OCI-LY1 (cell line): ENCODE measurements at regions not wholly inside any gene's neighbourhood (a gene's known extent, or its start where the extent isn't known, plus 50 kb on each side); places are given as distances from the start of the nearest gene placed in this dataset.

ENCODE experiments used
- H2AFZ ChIP-seq: fragments of 200-600 bp; sonication (generic), shearing (Covaris generic); 2 replicates; pipeline ENCODE4 v1.6.0; 2014; ENCODE audit warnings: antibody characterized with exemption, mild to moderate bottlenecking, low read length
- H3F3A ChIP-seq: fragments of 200-600 bp; sonication (generic), shearing (Covaris generic); 2 replicates; pipeline ENCODE4 v1.6.0; 2014; ENCODE audit warnings: mild to moderate bottlenecking, antibody characterized with exemption, low read length, moderate library complexity; ENCODE audit not compliant: insufficient read depth
- H3K27ac ChIP-seq: fragments of 200-600 bp; sonication (generic); 2 replicates; pipeline ENCODE4 v1.5.1; 2014; ENCODE audit warnings: low read length, mixed run types, mild to moderate bottlenecking, low read depth; ENCODE audit not compliant: poor library complexity, severe bottlenecking
- H3K27me3 ChIP-seq: fragments of 200-600 bp; sonication (generic); 2 replicates; pipeline ENCODE4 v1.6.0; 2014; ENCODE audit warnings: antibody characterized with exemption, mild to moderate bottlenecking, low read length, moderate library complexity; ENCODE audit not compliant: insufficient read depth
- H3K36me3 ChIP-seq: fragments of 200-600 bp; sonication (generic); 2 replicates; pipeline ENCODE4 v1.6.1; 2014; ENCODE audit warnings: mild to moderate bottlenecking, antibody characterized with exemption, low read length, moderate library complexity, mixed read lengths; ENCODE audit not compliant: insufficient read depth
- H3K4me1 ChIP-seq: fragments of 200-600 bp; sonication (generic); 2 replicates; pipeline ENCODE4 v1.5.1; 2014; ENCODE audit warnings: mild to moderate bottlenecking, low read length, moderate library complexity; ENCODE audit not compliant: insufficient read depth, severe bottlenecking
- H3K4me2 ChIP-seq: fragments of 200-600 bp; sonication (generic), shearing (Covaris generic); 2 replicates; pipeline ENCODE4 v1.6.1; 2014; ENCODE audit warnings: low read length
- H3K4me3 ChIP-seq: fragments of 200-600 bp; sonication (generic); 2 replicates; pipeline ENCODE4 v1.5.1; 2014; ENCODE audit warnings: low read length, low read depth, mild to moderate bottlenecking, mixed read lengths; ENCODE audit not compliant: poor library complexity, severe bottlenecking
- H3K79me2 ChIP-seq: fragments of 200-600 bp; shearing (Covaris generic); 2 replicates; pipeline ENCODE4 v1.6.1; 2016; ENCODE audit warnings: mixed run types, low read length, mixed read lengths; ENCODE audit not compliant: insufficient read depth
- H3K9ac ChIP-seq: fragments of 200-600 bp; sonication (generic), shearing (Covaris generic); 2 replicates; pipeline ENCODE4 v1.6.1; 2014; ENCODE audit warnings: mild to moderate bottlenecking, low read length, mixed read lengths
- H3K9me2 ChIP-seq: fragments of 200-600 bp; sonication (generic), shearing (Covaris generic); 2 replicates; pipeline ENCODE4 v1.6.1; 2014; ENCODE audit warnings: low read depth, mild to moderate bottlenecking, low read length, mixed read lengths
- H3K9me3 ChIP-seq: fragments of 200-600 bp; shearing (Covaris generic); 2 replicates; pipeline ENCODE4 v1.6.1; 2014; ENCODE audit warnings: low read length, mixed read lengths
- H4K20me1 ChIP-seq: fragments of 200-600 bp; sonication (generic), shearing (Covaris generic); 2 replicates; pipeline ENCODE4 v1.6.0; 2016; ENCODE audit warnings: mild to moderate bottlenecking, low read length; ENCODE audit not compliant: insufficient read depth
- EZH2 ChIP-seq: fragments of 200-600 bp; sonication (generic), shearing (Covaris generic); IDR thresholded peaks from 2 replicates; pipeline ENCODE4 v1.8.0; 2017; ENCODE audit warnings: borderline replicate concordance, mixed run types, mild to moderate bottlenecking, antibody characterized with exemption, low read length, moderate library complexity, mixed read lengths
- TF ChIP-seq, protein P1 (sequence below): fragments of 200-600 bp; sonication (generic), shearing (Covaris generic); IDR thresholded peaks from 2 replicates; pipeline ENCODE4 v1.5.1; 2017; ENCODE audit warnings: mild to moderate bottlenecking, antibody characterized with exemption, low read length, moderate library complexity, mixed read lengths

DNA sequence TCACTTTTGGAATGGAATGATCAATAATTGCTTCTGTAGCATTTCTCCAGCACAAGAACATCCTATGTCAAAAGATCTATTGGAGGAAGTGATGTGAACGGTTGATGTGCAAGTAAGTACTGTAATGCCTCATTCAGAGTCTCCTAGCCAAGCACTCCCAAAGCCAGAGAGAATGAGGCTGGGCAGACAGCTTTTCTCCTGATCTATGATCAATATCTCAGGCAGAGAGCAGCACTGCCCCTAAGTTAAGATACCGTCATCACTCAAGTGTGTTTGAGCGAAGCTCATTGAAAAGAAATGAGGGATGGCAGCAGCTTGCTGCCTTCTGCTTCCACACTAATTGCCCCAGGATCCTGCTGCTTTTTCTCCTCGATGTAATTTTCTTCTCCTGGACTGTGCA is 324.1 kb upstream of the GRAMD2B start:
- Histone ChIP-seq H3K27ac (no peak overlapping the region), H3K4me1 (no peaks in the 10 kb centered on the region), H3F3A (no peaks in the 10 kb centered on the region), H3K27me3 (no peaks in the 10 kb centered on the region), H3K79me2 (no peaks in the 10 kb centered on the region), H4K20me1 (no peaks in the 10 kb centered on the region), H3K4me2 (no peak overlapping the region), H3K9me2 (no peaks in the 10 kb centered on the region), H2AFZ (no peak overlapping the region), H3K9me3 (no peaks in the 10 kb centered on the region), H3K4me3 (no peak overlapping the region), H3K36me3 (no peaks in the 10 kb centered on the region), H3K9ac (no peak overlapping the region)
- TF ChIP-seq EZH2: no peak
- TF ChIP-seq, protein P1, sequence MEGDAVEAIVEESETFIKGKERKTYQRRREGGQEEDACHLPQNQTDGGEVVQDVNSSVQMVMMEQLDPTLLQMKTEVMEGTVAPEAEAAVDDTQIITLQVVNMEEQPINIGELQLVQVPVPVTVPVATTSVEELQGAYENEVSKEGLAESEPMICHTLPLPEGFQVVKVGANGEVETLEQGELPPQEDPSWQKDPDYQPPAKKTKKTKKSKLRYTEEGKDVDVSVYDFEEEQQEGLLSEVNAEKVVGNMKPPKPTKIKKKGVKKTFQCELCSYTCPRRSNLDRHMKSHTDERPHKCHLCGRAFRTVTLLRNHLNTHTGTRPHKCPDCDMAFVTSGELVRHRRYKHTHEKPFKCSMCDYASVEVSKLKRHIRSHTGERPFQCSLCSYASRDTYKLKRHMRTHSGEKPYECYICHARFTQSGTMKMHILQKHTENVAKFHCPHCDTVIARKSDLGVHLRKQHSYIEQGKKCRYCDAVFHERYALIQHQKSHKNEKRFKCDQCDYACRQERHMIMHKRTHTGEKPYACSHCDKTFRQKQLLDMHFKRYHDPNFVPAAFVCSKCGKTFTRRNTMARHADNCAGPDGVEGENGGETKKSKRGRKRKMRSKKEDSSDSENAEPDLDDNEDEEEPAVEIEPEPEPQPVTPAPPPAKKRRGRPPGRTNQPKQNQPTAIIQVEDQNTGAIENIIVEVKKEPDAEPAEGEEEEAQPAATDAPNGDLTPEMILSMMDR: no peak

DNA sequence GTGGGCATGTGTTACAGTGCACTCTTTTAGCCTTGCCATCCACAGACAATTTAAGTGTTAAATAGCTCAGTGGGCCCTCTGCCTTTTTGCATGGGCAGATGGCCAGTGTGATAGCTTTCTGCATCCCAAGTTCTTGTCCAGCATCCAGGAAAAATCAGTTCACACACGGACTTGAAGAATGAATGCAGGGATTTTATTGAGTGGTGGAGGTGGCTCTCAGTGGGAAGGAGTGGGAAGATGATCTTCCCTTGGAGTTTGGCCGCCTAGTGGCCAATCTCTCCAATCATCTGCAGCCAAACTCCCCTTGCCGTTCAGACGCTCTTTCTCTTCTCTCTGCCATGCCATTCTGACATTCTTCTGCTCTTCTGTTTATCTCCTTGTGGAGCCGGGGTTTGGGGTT is 322.4 kb upstream of the GRAMD2B start:
- H3K4me1 ChIP-seq: no peaks in the 10 kb centered on the region
- no peaks in the 10 kb centered on the region for H3K27me3 ChIP-seq
- no peak overlapping the region for H3K4me2 ChIP-seq
- no peak overlapping the region for H3K9ac ChIP-seq
- no peaks in the 10 kb centered on the region for H3K79me2 ChIP-seq
- no peak overlapping the region for H3K4me3 ChIP-seq
- no peaks in the 10 kb centered on the region for H3K9me3 ChIP-seq
- no peak overlapping the region for H3K27ac ChIP-seq
- H3F3A ChIP-seq: no peaks in the 10 kb centered on the region
- H3K36me3 ChIP-seq: no peaks in the 10 kb centered on the region
- no peaks in the 10 kb centered on the region for H4K20me1 ChIP-seq
- no peaks in the 10 kb centered on the region for H3K9me2 ChIP-seq
- no peak overlapping the region for H2AFZ ChIP-seq
- no peak for TF ChIP-seq EZH2
- TF ChIP-seq, protein P1: peak; percentile 57

DNA sequence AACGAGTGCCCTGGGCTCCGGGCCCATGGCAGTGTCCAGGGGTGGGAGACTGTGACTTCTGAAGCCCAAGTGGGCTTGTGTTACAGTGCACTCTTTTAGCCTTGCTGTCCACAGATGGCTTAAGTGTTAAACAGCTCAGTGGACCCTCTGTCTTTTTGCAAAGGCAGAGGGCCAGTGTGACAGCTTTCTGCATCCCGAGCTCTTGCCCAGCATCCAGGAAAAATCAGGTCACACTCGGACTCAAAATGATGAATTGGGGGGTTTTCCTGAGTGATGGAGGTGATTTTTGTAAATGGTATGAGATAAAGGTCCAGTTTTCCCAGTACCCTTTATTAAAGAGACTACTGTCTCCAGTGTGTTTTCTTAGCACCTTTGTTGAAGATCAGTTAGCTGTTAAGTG is 321.3 kb upstream of the GRAMD2B start:
- no peaks in the 10 kb centered on the region for H3K36me3 ChIP-seq
- H3K4me3 ChIP-seq: no peak overlapping the region
- no peaks in the 10 kb centered on the region for H3K9me2 ChIP-seq
- no peaks in the 10 kb centered on the region for H4K20me1 ChIP-seq
- no peaks in the 10 kb centered on the region for H3F3A ChIP-seq
- H3K27ac ChIP-seq: no peak overlapping the region
- TF ChIP-seq EZH2: no peak
- TF ChIP-seq, protein P1: no peak
- H3K4me2 ChIP-seq: no peak overlapping the region
- H3K9me3 ChIP-seq: no peaks in the 10 kb centered on the region
- no peak overlapping the region for H3K9ac ChIP-seq
- H3K4me1 ChIP-seq: no peaks in the 10 kb centered on the region
- no peaks in the 10 kb centered on the region for H3K27me3 ChIP-seq
- H3K79me2 ChIP-seq: no peaks in the 10 kb centered on the region
- no peak overlapping the region for H2AFZ ChIP-seq
